SK-N-SH (cell line): ENCODE measurements at regions not wholly inside any gene's neighbourhood (a gene's known extent, or its start where the extent isn't known, plus 50 kb on each side); places are given as distances from the start of the nearest gene placed in this dataset.

ENCODE experiments used
- CTCF ChIA-PET: fragments of 300-600, 350-600 bp; formaldehyde crosslinking; extraction: SDS; loops from one replicate; lab custom pipeline; 2021; lab: Yijun Ruan, JAX
- POLR2A ChIA-PET: fragments of 350-600 bp; sonication (Branson Sonifier 250); formaldehyde crosslinking; extraction: SDS; loops from one replicate; lab custom pipeline; 2020; ENCODE audit warnings: antibody characterized with exemption, inconsistent platforms; lab: Yijun Ruan, JAX
- DNase-seq: peaks from one replicate; pipeline ENCODE4 v3.0.0; 2012
- H2AFZ ChIP-seq: fragments of 200-600 bp; sonication (generic); 2 replicates; pipeline ENCODE4 v1.8.1; 2016; ENCODE audit warnings: antibody characterized with exemption, mild to moderate bottlenecking, low read depth
- H3F3A ChIP-seq: fragments of 200-600 bp; sonication (generic); replicated peaks from 2 replicates; pipeline ENCODE3; 2016; ENCODE audit warnings: antibody characterized with exemption, mild to moderate bottlenecking; ENCODE audit not compliant: insufficient read depth
- H3K27ac ChIP-seq, 2 experiments: fragments of 200-500 bp in 1 of 2; fragments of 200-600 bp in 1 of 2; sonication (Bioruptor generic) in 1 of 2; sonication (generic), shearing (Covaris generic) in 1 of 2; 2 replicates each; pipeline versions ENCODE4 v1.5.1 to v1.6.1; 2014 to 2016; ENCODE audit warnings: low read depth in 2 of 2, inconsistent platforms in 1 of 2, low read length in 1 of 2, mild to moderate bottlenecking in 1 of 2, mixed read lengths in 1 of 2
- H3K27me3 ChIP-seq: fragments of 200-600 bp; sonication (generic), shearing (Covaris generic); 2 replicates; pipeline ENCODE4 v1.6.1; 2016; ENCODE audit warnings: mixed run types; ENCODE audit not compliant: insufficient read depth
- H3K36me3 ChIP-seq, 2 experiments: fragments of 200-500 bp in 1 of 2; fragments of 200-600 bp in 1 of 2; sonication (Bioruptor generic) in 1 of 2; sonication (generic) in 1 of 2; replicated peaks in 1 of 2; 2 replicates each; pipeline versions ENCODE3 to v1.5.1; 2014 to 2016; ENCODE audit warnings: low read length in 1 of 2, mild to moderate bottlenecking in 1 of 2; ENCODE audit not compliant: insufficient read depth in 2 of 2, control insufficient read depth in 1 of 2
- H3K4me1 ChIP-seq, 2 experiments: fragments of 200-500 bp in 1 of 2; fragments of 200-600 bp in 1 of 2; sonication (Bioruptor generic) in 1 of 2; sonication (generic), shearing (Covaris generic) in 1 of 2; 2 replicates each; pipeline versions ENCODE4 v1.5.1 to v1.6.1; 2014 to 2016; ENCODE audit warnings: low read depth in 1 of 2, low read length in 1 of 2, mixed run types in 1 of 2; ENCODE audit not compliant: insufficient read depth in 2 of 2, control insufficient read depth in 1 of 2
- H3K4me2 ChIP-seq: fragments of 200-600 bp; sonication (generic), shearing (Covaris generic); 2 replicates; pipeline ENCODE4 v1.6.1; 2017; ENCODE audit warnings: mixed run types
- H3K4me3 ChIP-seq, 2 experiments: fragments of 200-500 bp in 1 of 2; fragments of 200-600 bp in 1 of 2; sonication (Bioruptor generic) in 1 of 2; sonication (generic), shearing (Covaris generic) in 1 of 2; 2 replicates each; pipeline versions ENCODE4 v1.5.1 to v1.8.1; 2014 to 2016; ENCODE audit warnings: low read depth in 2 of 2, inconsistent platforms in 1 of 2, low read length in 1 of 2, mild to moderate bottlenecking in 1 of 2, mixed read lengths in 1 of 2, moderate library complexity in 1 of 2
- H3K79me2 ChIP-seq: fragments of 200-600 bp; sonication (generic); 2 replicates; pipeline ENCODE4 v1.8.1; 2017; ENCODE audit warnings: mild to moderate bottlenecking; ENCODE audit not compliant: insufficient read depth
- H3K9ac ChIP-seq: fragments of 200-600 bp; sonication (generic); 2 replicates; pipeline ENCODE4 v1.6.1; 2017; ENCODE audit warnings: mixed run types
- H3K9me2 ChIP-seq: fragments of 200-600 bp; sonication (generic); 2 replicates; pipeline ENCODE4 v1.6.1; 2017; ENCODE audit warnings: mixed run types
- H3K9me3 ChIP-seq: fragments of 200-600 bp; sonication (generic); 2 replicates; pipeline ENCODE4 v1.6.1; 2017; ENCODE audit warnings: mixed run types, mild to moderate bottlenecking, moderate library complexity
- H4K20me1 ChIP-seq: fragments of 200-600 bp; sonication (generic); 2 replicates; pipeline ENCODE4 v1.6.1; 2017; ENCODE audit warnings: mild to moderate bottlenecking, mixed run types; ENCODE audit not compliant: insufficient read depth
- CTCF ChIP-seq: fragments of 200-600 bp; sonication (generic); IDR thresholded peaks from 2 replicates; pipeline ENCODE4 v1.6.1; 2017; ENCODE audit warnings: antibody characterized with exemption, mild to moderate bottlenecking, moderate library complexity
- EZH2phosphoT487 ChIP-seq: fragments of 200-600 bp; sonication (generic); IDR thresholded peaks from 2 replicates; pipeline ENCODE4 v1.6.1; 2017; ENCODE audit warnings: low read depth, mixed run types, mild to moderate bottlenecking, antibody characterized with exemption, moderate library complexity, borderline replicate concordance
- FOSL2 ChIP-seq: IDR thresholded peaks from 2 replicates; pipeline ENCODE4 v1.4.0; 2012; ENCODE audit warnings: low read depth, mild to moderate bottlenecking, moderate library complexity, borderline replicate concordance
- FOXJ3 ChIP-seq: sonication (generic); formaldehyde crosslinking; IDR thresholded peaks from 2 replicates; pipeline ENCODE4 v1.5.1; 2020; ENCODE audit warnings: mild to moderate bottlenecking, missing genetic modification reagents
- FOXM1 ChIP-seq: IDR thresholded peaks from 2 replicates; pipeline ENCODE4 v1.4.0; 2012; ENCODE audit warnings: low read depth, mild to moderate bottlenecking
- GATA2 ChIP-seq: sonication (generic); formaldehyde crosslinking; IDR thresholded peaks from 2 replicates; pipeline ENCODE4 v1.5.0; 2020; ENCODE audit warnings: mild to moderate bottlenecking, missing genetic modification reagents
- IRF3 ChIP-seq: fragments of 150-350 bp; IDR thresholded peaks from 2 replicates; pipeline ENCODE4 v1.6.1; 2016; ENCODE audit warnings: mild to moderate bottlenecking, low read depth, low read length
- MAX ChIP-seq: IDR thresholded peaks from 2 replicates; pipeline ENCODE4 v1.4.0; 2012; ENCODE audit warnings: low read depth
- MEF2A ChIP-seq: IDR thresholded peaks from 2 replicates; pipeline ENCODE4 v1.4.0; 2012; ENCODE audit warnings: low read depth, borderline replicate concordance
- NRF1 ChIP-seq: IDR thresholded peaks from 2 replicates; pipeline ENCODE4 v1.6.1; 2012; ENCODE audit warnings: low read depth, mild to moderate bottlenecking, low read length
- RAD21 ChIP-seq: IDR thresholded peaks from 2 replicates; pipeline ENCODE4 v1.6.1; 2012; ENCODE audit warnings: mild to moderate bottlenecking, low read length
- RCOR1 ChIP-seq: fragments of 150-350 bp; IDR thresholded peaks from 2 replicates; pipeline ENCODE4 v1.6.1; 2017; ENCODE audit warnings: antibody characterized with exemption, low read length
- REST ChIP-seq: IDR thresholded peaks from 2 replicates; pipeline ENCODE4 v1.6.1; 2012; ENCODE audit warnings: mild to moderate bottlenecking, low read depth, low read length, moderate library complexity
- RFX5 ChIP-seq: IDR thresholded peaks from 2 replicates; pipeline ENCODE4 v1.6.1; 2012; ENCODE audit warnings: mild to moderate bottlenecking, improper control_type of control experiment, low read length
- SIN3A ChIP-seq: IDR thresholded peaks from 2 replicates; pipeline ENCODE4 v1.6.1; 2012; ENCODE audit warnings: low read depth, mild to moderate bottlenecking, low read length, moderate library complexity, borderline replicate concordance
- SMC3 ChIP-seq: IDR thresholded peaks from 2 replicates; pipeline ENCODE4 v1.6.1; 2012; ENCODE audit warnings: low read depth, low read length, improper control_type of control experiment
- TEAD4 ChIP-seq: IDR thresholded peaks from 2 replicates; pipeline ENCODE4 v1.4.0; 2012; ENCODE audit warnings: mild to moderate bottlenecking, borderline replicate concordance; ENCODE audit not compliant: insufficient read depth
- USF2 ChIP-seq: fragments of 150-350 bp; IDR thresholded peaks from 2 replicates; pipeline ENCODE4 v1.6.1; 2017; ENCODE audit warnings: antibody characterized with exemption, low read length, low read depth, borderline replicate concordance
- ZBTB33 ChIP-seq: IDR thresholded peaks from 2 replicates; pipeline ENCODE4 v1.4.0; 2012; ENCODE audit warnings: low read depth, borderline replicate concordance

- no peak for TF ChIP-seq REST
- TF ChIP-seq CTCF: no peak
- TF ChIP-seq SMC3: no peak
- TF ChIP-seq MEF2A: no peak
Measured at GRCh38 chr10:109070492-109070891, 852.8 kb downstream of the XPNPEP1 start (continued).

GRCh38 chr10:109067031-109067430 is 856.3 kb downstream of the XPNPEP1 start:
- Histone ChIP-seq H3K4me3 (no peak overlapping the region), H3K4me2 (no peak overlapping the region), H3F3A (no peaks in the 10 kb centered on the region), H2AFZ (no peak overlapping the region), H3K4me1 (no peaks in the 10 kb centered on the region), H3K9ac (no peak overlapping the region), H4K20me1 (no peaks in the 10 kb centered on the region), H3K9me3 (no peaks in the 10 kb centered on the region), H3K79me2 (no peaks in the 10 kb centered on the region), H3K36me3 (no peaks in the 10 kb centered on the region), H3K27me3 (no peaks in the 10 kb centered on the region), H3K27ac (no peak overlapping the region), H3K9me2 (no peaks in the 10 kb centered on the region)
- ChIA-PET CTCF (interaction anchor here (0.5 kb wide), 1 partner anchor 229 kb away, joined by 3 read pairs; no protein-coding TSS in a partner anchor), POLR2A (no interaction called here)
- DNase-seq: no peak
- TF ChIP-seq RAD21 (no peak), USF2 (no peak), GATA2 (no peak), EZH2phosphoT487 (no peak), RFX5 (no peak), FOSL2 (no peak), MEF2A (no peak), CTCF (no peak), TEAD4 (no peak), NRF1 (no peak), IRF3 (no peak), SIN3A (no peak), MAX (no peak), RCOR1 (no peak), ZBTB33 (no peak), FOXM1 (no peak), FOXJ3 (CRISPR knock-in tag) (no peak)
